NK-92 treated with Interleukin-12 subunit alpha and Interleukin-12 subunit beta, amount 100 ng/mL, for 24 hours (cell line): ENCODE measurements at regions not wholly inside any gene's neighbourhood (a gene's known extent, or its start where the extent isn't known, plus 50 kb on each side); places are given as distances from the start of the nearest gene placed in this dataset.

ENCODE experiments used
- DNase-seq: peaks from one replicate; lab custom pipeline; 2025; lab: John Stamatoyannopoulos, UW

- DNase-seq, result no peak
These were observed 262.6 kb upstream of the TPM1 start for GRCh38 chr15:62779899-62780298.

- DNase-seq, result no peak
These were observed 261.5 kb upstream of the TPM1 start for GRCh38 chr15:62781081-62781497.

GRCh38 chr15:62782071-62782841 lies 260.3 kb upstream of the TPM1 start:
- no peak for DNase-seq

- no peak for DNase-seq
These were observed 259.7 kb upstream of the TPM1 start for GRCh38 chr15:62782896-62783295.

- DNase-seq, result no peak
These were observed 259.1 kb upstream of the TPM1 start for GRCh38 chr15:62783303-62783957.

- DNase-seq, result no peak
These were observed 256.4 kb upstream of the TPM1 start for GRCh38 chr15:62785881-62786828.

GRCh38 chr15:62787401-62787800 lies 255.1 kb upstream of the TPM1 start:
- DNase-seq, result no peak

GRCh38 chr15:62788224-62788623 lies 254.3 kb upstream of the TPM1 start:
- DNase-seq, result no peak

- no peak for DNase-seq
These were observed 252.0 kb upstream of the TPM1 start for GRCh38 chr15:62790546-62790945.

GRCh38 chr15:62791694-62792093 lies 250.9 kb upstream of the TPM1 start:
- DNase-seq, result no peak

- no peak for DNase-seq
These were observed 249.4 kb upstream of the TPM1 start for GRCh38 chr15:62792986-62793751.

GRCh38 chr15:62793752-62794144 lies 248.8 kb upstream of the TPM1 start:
- no peak for DNase-seq

- no peak for DNase-seq
These were observed 247.4 kb upstream of the TPM1 start for GRCh38 chr15:62795171-62795570.

GRCh38 chr15:62795700-62796695 lies 246.5 kb upstream of the TPM1 start:
- no peak for DNase-seq

GRCh38 chr15:62797171-62797570 lies 245.4 kb upstream of the TPM1 start:
- no peak for DNase-seq

- no peak for DNase-seq
These were observed 244.0 kb upstream of the TPM1 start for GRCh38 chr15:62798536-62798935.

- DNase-seq, result no peak
These were observed 243.5 kb upstream of the TPM1 start for GRCh38 chr15:62799037-62799436.

GRCh38 chr15:62799919-62800318 lies 242.6 kb upstream of the TPM1 start:
- no peak for DNase-seq

GRCh38 chr15:62802612-62803011 lies 239.9 kb upstream of the TPM1 start:
- no peak for DNase-seq

GRCh38 chr15:62803856-62804400 lies 238.6 kb upstream of the TPM1 start:
- no peak for DNase-seq
